OCI-LY7 (cell line): ENCODE measurements at regions not wholly inside any gene's neighbourhood (a gene's known extent, or its start where the extent isn't known, plus 50 kb on each side); places are given as distances from the start of the nearest gene placed in this dataset.

Experiments
- CTCF ChIP-seq: fragments of 200-600 bp; sonication (generic); conservative IDR thresholded peaks from 2 replicates; pipeline ENCODE4 v1.5.1; 2014; ENCODE audit warnings: mild to moderate bottlenecking, antibody characterized with exemption, low read length, moderate library complexity, mixed read lengths
- EZH2phosphoT487 ChIP-seq: fragments of 200-600 bp; sonication (generic); IDR thresholded peaks from 2 replicates; pipeline ENCODE4 v1.6.1; 2018; ENCODE audit warnings: low read depth, borderline replicate concordance, mild to moderate bottlenecking, mixed run types, antibody characterized with exemption, low read length, moderate library complexity, mixed read lengths

- TF ChIP-seq EZH2phosphoT487 = no peak
- no peak for TF ChIP-seq CTCF
These were observed 488.0 kb downstream of the RASEF start for GRCh38 chr9:82574911-82575310.
